ENCODE measurements at regions not wholly inside any gene's neighbourhood (a gene's known extent, or its start where the extent isn't known, plus 50 kb on each side); places are given as distances from the start of the nearest gene placed in this dataset.

- DNase-seq (ENCODE audit: low spot score in 2 of 2), result no peak
- H3K4me3 ChIP-seq (ENCODE audit: low read depth, poor library complexity, severe bottlenecking), result no peak overlapping the region
- intact Hi-C loops (cut with DNase I; ENCODE audit: low total_unique reads), result no loop called here
- no peak for TF ChIP-seq POLR2A (IDR thresholded peaks at IDR 0.05)
- no peak for TF ChIP-seq CTCF (IDR thresholded peaks at IDR 0.05)
- WGBS, 2 donors, result 94 to 95% methylated on average over 11 to 25 of the region's 25 CpGs
These were observed 147.0 kb downstream of the FGF9 start for GRCh38 chr13:21817878-21818277.

GRCh38 chr13:21822029-21822428 is 151.2 kb downstream of the FGF9 start:
- no peak for DNase-seq (ENCODE audit: low spot score in 2 of 2)
- no peak overlapping the region for H3K4me3 ChIP-seq (ENCODE audit: low read depth, poor library complexity, severe bottlenecking)
- 73 to 76% methylated on average over 4 of the region's 4 CpGs for WGBS, 2 donors
- intact Hi-C loops (cut with DNase I; ENCODE audit: low total_unique reads), result no loop called here
- TF ChIP-seq CTCF (IDR thresholded peaks at IDR 0.05) (no peak), POLR2A (IDR thresholded peaks at IDR 0.05) (no peak)

- TF ChIP-seq POLR2A (IDR thresholded peaks at IDR 0.05) (no peak), CTCF (IDR thresholded peaks at IDR 0.05) (no peak)
- WGBS, 2 donors, result 82 to 94% methylated on average over 6 of the region's 6 CpGs
- no peak overlapping the region for H3K4me3 ChIP-seq (ENCODE audit: low read depth, poor library complexity, severe bottlenecking)
- no peak for DNase-seq (ENCODE audit: low spot score in 2 of 2)
- intact Hi-C loops (cut with DNase I; ENCODE audit: low total_unique reads), result no loop called here
These were observed 152.5 kb downstream of the FGF9 start for GRCh38 chr13:21823416-21823815.

- 70 to 76% methylated on average over 1 of the region's 1 CpG for WGBS, 2 donors
- no peak for DNase-seq (ENCODE audit: low spot score in 2 of 2)
- H3K4me3 ChIP-seq (ENCODE audit: low read depth, poor library complexity, severe bottlenecking), result no peak overlapping the region
- intact Hi-C loops (cut with DNase I; ENCODE audit: low total_unique reads), result no loop called here
- TF ChIP-seq POLR2A (IDR thresholded peaks at IDR 0.05), result no peak
These were observed 153.1 kb downstream of the FGF9 start for GRCh38 chr13:21823949-21824348.

GRCh38 chr13:21825186-21825585 is 154.3 kb downstream of the FGF9 start:
- DNase-seq (ENCODE audit: low spot score in 2 of 2), result no peak
- no peak overlapping the region for H3K4me3 ChIP-seq (ENCODE audit: low read depth, poor library complexity, severe bottlenecking)
- intact Hi-C loops (cut with DNase I; ENCODE audit: low total_unique reads), result no loop called here
- TF ChIP-seq CTCF (IDR thresholded peaks at IDR 0.05) (no peak), POLR2A (IDR thresholded peaks at IDR 0.05) (no peak)
- WGBS, 2 donors, result 59 to 68% methylated on average over 6 of the region's 6 CpGs

GRCh38 chr13:21825801-21826200 is 154.9 kb downstream of the FGF9 start:
- intact Hi-C loops (cut with DNase I; ENCODE audit: low total_unique reads), result no loop called here
- TF ChIP-seq CTCF (IDR thresholded peaks at IDR 0.05), result no peak
- TF ChIP-seq POLR2A (IDR thresholded peaks at IDR 0.05), result no peak
- H3K4me3 ChIP-seq (ENCODE audit: low read depth, poor library complexity, severe bottlenecking), result no peak overlapping the region
- 46 to 71% methylated on average over 2 of the region's 2 CpGs for whole genome bisulfite sequencing, 2 donors
- no peak for DNase-seq (ENCODE audit: low spot score in 2 of 2)

Measured in lower leg skin (tissue), 4 donors.